AG10803 (cell line): ENCODE measurements at regions not wholly inside any gene's neighbourhood (a gene's known extent, or its start where the extent isn't known, plus 50 kb on each side); places are given as distances from the start of the nearest gene placed in this dataset.

Source experiments
- DNase-seq: peaks from one replicate; pipeline ENCODE4 v3.0.0; 2010; ENCODE audit warnings: low read depth
- H3K4me3 ChIP-seq: 2 replicates; pipeline ENCODE4 v1.5.1; 2011; ENCODE audit warnings: mild to moderate bottlenecking, low read length, control low read depth
- CTCF ChIP-seq: conservative IDR thresholded peaks from 2 replicates; pipeline ENCODE4 v1.5.1; 2011; ENCODE audit warnings: mild to moderate bottlenecking, low read length, control low read depth, inconsistent platforms

- no peak overlapping the region for H3K4me3 ChIP-seq
- no peak for TF ChIP-seq CTCF
- DNase-seq: no peak
These were observed 171.2 kb upstream of the XYLT1 start for GRCh38 chr16:17641990-17642389.

DNA sequence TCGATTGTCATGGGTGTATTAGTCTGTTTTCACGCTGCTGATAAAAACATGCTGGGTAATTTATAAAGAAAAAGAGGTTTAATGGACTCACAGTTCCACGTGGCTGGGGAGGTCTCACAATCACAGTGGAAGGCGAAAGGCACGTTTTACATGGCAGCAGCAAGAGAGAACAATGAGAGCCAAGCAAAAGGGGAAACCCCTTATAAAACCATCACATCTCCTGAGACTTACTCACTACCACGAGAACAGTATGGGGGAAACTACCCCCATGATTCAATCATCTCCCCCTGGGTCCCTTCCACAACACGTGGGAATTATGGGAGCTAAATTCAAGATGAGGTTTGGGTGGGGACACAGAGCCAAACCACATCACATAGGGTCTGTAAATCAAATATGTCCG, 167.4 kb upstream of the XYLT1 start:
- H3K4me3 ChIP-seq: no peak overlapping the region
- DNase-seq: no peak
- no peak for TF ChIP-seq CTCF

GRCh38 chr16:17635183-17635582, 164.4 kb upstream of the XYLT1 start:
- DNase-seq: no peak
- H3K4me3 ChIP-seq: no peak overlapping the region
- TF ChIP-seq CTCF: no peak

GRCh38 chr16:17633181-17633951, 162.6 kb upstream of the XYLT1 start:
- no peak overlapping the region for H3K4me3 ChIP-seq
- TF ChIP-seq CTCF: no peak
- peak; percentile 13 for DNase-seq

DNA sequence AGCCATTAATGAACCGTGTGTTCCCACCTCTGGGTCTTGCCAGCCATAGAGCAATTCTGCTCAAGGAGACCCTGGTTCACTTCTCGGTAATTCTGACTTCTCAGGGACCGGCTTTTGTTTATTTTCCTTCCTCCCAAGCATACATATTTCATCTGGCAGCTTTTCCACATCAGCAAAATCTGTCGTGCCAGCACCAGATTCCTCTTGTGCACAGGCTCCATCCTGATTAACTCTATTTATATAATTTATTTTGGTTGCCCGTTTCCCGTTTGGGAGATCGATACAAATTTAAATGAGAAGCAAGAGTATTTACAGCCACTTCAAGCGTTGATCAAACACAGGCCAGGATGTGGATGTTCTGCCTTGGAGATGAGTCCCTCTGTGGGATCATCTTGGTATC, 161.9 kb upstream of the XYLT1 start:
- TF ChIP-seq CTCF: no peak
- DNase-seq: no peak
- H3K4me3 ChIP-seq: no peak overlapping the region

GRCh38 chr16:17629936-17630335, 159.2 kb upstream of the XYLT1 start:
- no peak overlapping the region for H3K4me3 ChIP-seq
- no peak for TF ChIP-seq CTCF
- DNase-seq: no peak

DNA sequence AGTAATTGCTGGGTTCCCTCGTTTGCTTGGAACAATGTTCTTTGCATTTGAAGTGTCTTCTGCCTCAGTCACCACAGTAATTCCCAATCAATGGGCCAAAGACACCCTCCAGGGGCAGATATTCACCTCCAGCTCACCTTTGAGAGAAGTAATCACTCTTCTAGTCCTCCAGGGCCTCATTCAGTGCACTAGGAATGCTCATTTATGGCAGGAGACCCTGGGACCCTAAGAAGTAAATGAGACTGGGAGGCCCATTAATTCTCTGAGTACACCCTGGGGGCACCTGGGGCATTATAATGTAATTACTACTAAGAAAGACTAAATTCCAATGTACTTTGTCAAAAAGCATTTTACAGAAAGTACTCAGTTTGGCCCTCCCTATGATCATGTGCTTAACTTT, 158.2 kb upstream of the XYLT1 start:
- H3K4me3 ChIP-seq: no peak overlapping the region
- TF ChIP-seq CTCF: no peak
- no peak for DNase-seq
